HG02840 (cell line): ENCODE measurements at regions not wholly inside any gene's neighbourhood (a gene's known extent, or its start where the extent isn't known, plus 50 kb on each side); places are given as distances from the start of the nearest gene placed in this dataset.

Experiments used
- ATAC-seq: cut with Tn5 transposase; IDR thresholded peaks from one replicate; pipeline ENCODE4 v1.9.1; 2021; ENCODE audit warnings: mild to moderate bottlenecking, moderate library complexity, moderate number of reproducible peaks; ENCODE audit not compliant: unreplicated experiment, low FRiP score

DNA sequence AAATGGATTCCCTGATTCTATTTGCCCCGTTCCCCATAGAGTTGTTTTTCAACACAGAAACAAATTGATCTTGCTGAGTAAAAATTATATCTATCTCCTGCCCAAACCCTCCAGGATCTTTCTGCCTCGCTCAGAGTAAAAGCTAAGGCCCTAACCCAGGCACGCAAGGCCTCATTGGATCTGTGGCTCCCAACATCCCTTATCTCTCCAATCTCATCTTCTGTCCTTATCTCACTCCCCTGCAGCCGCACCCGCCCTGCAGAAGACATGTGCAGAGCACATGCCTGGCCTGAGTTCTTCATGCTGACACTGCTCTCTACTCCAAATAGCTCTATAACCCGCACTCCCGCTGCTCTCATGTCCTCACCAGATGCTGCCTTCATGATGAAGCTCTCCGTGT lies 543.8 kb upstream of the ZFP42 start:
- no peak for ATAC-seq

DNA sequence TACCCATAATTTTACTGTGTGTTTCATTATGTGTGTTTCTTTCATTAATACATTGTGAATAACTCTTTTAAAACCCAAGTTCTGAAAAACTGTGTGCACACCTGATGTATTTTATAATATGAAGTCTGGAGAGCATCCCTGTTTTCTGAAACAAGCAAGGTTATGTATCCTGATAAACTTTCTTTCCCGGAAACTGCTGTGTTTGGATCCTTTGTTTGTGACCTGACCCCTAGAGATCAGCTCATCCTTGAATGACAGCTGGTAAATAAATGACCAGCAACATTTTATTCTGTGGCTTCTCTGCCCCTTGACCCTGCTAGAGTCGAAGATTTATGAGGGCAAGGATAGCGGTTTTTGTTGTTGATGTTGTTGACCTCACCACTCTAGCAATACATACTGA lies 535.6 kb upstream of the ZFP42 start:
- ATAC-seq, result no peak

DNA sequence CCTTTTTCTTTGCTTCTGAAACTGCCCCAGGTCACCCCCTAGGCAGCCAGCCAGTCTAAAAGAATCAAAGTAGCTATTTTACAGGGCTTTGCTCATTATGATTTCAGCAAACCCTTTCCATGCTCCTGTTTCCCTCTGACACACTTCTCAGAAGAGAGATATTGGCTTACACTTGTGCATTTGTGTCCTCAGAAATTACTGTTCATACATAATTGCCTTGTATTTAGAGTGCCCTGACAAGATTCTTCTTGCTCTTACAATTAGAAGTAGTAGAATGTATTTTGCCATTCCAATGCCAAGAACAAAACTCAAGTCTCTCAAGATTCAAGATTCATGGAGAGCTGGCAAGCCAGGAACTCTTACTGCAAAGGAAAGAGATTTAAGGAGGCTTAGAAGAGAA lies 531.0 kb upstream of the ZFP42 start:
- ATAC-seq, result no peak

DNA sequence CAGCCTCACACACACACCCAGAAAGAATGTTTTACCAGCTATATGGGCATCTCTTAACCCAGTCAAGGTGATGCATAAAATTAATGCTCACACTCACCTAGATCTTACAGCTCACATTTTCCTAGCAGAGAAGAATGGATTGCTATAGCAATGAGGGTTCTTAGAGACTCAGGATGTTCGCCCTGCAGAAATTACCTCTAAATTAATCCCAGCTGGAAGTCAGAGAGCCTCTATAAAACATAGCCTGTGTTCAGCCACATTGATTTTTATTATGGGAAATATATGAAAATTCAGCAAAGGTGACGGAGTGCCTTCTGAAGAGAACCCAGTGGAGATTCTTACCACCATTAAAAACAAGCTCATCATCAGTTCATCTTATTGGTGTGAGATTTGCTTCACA lies 528.3 kb upstream of the ZFP42 start:
- ATAC-seq, result no peak

DNA sequence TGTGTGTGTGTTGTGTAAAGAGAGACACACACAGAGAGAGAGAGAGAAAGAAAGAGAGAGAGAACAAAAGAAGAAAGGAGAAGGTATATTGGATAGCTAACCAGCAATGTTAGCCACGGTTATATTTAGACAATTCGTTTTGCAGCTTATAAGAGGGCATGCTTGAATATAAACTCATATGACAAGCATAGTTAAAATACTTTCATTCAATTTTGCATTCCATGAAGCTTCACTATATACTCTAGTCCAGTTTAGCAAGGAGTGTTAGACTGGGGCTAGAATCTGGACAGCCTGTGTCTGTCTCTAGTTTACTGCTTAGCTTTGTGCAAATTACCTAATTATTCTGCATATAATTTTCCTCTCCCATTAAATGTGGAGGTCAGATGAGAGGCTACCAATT lies 525.9 kb upstream of the ZFP42 start:
- ATAC-seq, result no peak

DNA sequence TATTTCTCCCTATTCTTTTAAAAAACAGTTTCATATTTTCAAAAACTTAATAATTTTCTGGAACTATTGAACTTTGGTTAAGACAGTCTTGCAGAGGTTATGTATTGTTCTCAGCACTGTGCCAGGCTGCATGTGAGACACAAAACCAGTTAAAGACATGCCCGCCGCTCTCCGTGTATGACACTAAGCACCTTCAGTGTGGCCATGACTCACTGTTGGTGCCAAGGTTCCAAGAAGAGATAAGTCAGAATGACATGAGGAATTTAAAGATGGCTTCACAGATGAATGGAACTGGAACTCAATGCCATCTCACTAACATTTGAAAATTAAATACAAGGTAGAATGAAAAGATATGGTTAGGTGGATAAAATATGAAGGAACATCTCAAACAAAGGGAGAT lies 525.5 kb upstream of the ZFP42 start:
- ATAC-seq, result no peak

DNA sequence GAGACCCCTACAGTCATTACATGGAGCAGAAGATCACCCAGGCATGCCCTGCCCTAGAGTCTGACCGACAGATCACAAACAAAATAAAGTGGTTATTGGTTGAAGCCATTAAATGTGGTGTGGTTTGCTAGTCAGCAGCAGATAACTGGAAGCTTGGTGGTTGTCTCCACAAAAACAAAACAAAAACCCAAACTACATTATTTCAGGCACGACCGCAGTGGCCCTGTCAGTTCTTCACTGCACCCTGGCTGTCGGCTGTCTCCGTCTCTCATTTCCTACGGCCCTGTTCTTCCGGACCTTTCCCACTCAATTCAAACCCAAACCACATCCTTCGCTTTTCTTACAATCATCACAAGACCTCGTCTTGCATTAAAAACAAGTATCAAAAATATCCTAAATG lies 521.3 kb upstream of the ZFP42 start:
- no peak for ATAC-seq

DNA sequence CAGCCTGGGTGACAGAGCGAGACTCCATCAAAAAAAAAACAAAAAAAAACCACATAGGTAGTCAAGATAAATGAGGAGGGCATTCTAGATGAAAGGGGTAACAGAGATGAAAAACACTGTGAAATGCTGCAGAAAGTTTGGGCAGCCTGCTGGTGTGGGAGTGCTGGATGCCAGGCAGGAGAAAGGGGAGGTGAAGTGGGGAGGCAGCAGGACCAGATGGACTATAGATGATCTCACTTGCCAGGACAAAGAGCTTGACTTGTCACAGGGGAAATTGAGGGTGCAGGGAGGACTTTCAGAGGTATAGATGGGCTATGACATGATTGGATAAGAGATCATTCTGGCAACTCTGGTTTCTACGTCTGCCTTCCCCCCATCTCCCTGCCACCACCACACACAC lies 519.7 kb upstream of the ZFP42 start:
- ATAC-seq, result no peak

DNA sequence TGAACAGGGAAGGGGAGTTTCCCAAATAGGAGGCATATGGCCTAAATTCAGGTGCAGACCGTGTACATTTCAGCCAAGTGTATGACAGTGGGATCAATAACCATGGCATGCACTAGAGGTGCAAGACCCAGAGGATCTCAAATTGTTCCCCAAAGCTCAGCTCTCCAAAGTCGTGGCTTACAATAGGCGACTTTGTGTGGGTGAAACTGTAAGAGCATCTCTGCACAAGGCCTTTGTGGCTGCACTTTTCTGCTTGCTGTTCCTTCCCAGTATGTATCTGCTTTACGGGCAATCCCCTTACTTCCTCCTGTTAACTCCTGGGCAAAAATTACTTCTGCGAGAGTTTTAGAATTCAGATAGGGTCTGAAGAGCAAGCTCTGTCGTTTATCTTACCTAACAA lies 518.3 kb upstream of the ZFP42 start:
- ATAC-seq, result no peak

DNA sequence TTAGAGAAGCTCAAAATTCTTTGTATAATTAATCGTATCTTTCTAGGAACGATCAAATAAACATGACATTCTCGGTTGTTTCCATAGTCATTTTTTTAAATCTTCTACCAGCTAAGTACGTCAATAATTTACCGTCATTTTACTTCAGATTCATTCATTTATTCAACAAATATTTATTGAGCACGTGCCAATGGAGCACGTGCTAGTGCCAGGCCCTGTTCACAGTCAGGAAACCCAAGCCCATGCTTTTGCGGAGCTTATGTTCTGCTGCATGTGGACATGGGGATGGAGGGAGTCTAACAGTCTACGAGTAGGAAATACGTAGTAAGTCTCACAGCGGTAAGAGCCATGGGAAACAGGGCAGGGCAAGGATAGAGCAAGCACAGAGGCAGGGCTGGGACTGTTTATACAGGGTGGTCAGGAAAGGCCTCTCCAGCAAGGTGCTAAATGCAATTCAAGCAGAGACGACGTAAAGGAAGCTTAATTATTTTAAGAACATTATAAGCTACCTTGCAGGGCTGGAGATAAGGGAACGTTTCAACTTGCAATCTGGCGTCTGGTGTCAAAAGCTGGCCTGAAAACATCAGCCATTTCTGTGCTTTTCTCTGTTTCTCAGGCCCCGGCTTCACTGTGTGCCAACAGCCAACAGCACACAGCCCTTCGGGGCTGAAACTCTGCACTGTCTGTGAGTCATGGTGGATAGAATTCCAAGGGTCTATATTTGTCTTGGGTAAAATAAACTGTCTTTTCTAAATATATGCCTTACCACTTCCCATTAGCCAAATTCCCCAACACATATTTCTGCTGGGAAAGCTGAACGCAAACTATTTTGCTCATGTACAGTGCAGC lies 517.1 kb upstream of the ZFP42 start:
- ATAC-seq, result no peak

DNA sequence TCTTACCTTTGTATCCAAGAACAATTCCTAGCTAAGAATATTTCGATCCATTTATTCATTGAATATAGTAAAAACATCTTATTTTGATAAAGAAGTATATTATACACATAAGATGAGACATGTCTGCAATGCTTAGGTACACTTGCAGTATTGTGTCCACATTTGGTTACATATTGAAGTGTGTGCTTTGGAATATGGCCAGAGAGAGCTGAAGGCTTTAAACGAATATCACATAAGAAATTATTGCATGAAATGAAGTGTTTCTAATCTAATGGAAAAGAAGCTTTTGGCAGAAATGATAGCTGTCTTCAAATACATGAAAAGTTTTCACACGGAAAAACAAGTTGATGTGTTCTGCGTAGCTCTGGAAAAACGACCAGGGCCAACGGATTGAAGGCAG lies 516.1 kb upstream of the ZFP42 start:
- ATAC-seq, result no peak

DNA sequence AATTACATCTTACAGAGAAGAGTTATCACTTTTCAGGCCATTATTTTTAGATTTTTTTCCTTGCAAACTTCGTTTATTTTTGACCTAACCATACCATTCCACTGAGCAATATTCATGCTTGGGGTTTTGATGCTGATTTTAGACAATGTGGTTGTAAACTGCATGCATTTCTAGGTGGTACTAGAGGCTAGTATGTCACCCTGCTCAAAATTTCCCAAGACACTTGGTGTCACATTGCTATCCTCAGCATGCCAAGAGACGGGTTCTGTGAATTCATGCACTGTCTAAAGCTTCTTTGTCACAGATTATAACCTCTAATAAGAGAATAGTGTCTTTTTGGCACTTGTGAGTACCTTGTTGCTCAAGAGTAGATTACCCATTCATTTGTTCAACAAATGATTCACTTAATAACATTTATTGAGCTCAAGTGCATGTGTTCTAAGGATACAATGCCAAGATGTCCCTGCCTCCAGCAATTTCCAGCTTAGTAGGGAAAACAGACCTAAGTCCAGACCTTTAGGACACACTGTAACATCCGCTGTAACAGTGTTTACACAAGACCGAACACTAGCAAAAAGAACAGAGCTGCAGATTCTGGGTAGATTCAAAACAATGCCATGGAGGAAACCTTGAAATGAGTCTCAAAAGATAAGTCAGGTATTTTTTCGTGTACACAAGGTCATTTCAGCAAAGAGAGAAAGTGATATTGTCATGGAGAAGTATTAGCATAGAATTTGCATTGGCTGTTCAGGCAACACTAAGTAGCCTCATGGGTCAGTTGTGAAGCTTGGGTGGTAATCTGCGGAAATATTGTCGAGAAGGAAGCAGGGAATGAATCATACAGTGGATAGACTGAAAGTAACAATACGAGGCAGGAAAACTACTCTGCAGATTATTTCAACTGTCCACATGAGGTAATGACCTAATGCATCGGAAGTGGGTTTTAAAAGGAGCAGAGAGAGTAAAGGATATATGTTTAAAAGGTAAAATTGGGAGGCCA lies 515.1 kb upstream of the ZFP42 start:
- no peak for ATAC-seq

DNA sequence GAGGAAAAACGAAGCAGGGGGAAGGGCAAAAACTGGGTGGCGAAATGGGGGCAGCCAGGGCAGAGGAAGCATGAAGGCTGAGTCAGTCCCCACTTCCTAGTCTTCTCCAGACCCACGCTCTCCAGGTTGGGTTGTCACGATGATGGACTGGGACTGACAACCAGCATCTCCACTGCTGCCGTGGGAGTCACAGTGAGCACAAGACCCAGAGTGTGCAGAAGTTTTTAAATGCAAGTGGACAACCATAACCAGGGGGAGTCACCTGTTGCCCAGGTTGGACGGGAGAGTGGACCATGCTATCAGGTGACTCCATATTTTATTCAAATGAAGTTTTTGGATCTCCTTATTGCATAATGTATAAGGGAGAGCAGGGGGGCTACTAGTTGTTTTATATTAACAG lies 511.4 kb upstream of the ZFP42 start:
- no peak for ATAC-seq

DNA sequence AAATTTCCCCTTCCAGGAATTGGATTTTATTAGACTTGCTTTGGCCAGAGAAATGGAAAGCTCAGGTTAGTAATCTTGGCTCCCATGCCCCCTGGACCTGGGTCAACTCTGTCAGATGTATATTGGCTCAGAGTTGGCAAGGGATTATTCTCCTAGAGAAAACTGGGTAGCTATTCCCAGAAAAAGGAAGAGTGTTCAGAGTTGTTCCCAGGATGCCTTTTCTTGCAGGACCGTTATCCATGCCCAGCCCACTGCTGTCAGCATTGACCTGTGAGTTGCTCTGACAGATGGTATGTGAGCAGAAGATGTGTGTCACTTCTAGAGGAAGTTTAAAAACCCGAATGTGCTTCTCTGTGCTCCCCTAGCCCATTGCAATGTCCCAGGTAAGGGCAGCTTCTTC lies 509.9 kb upstream of the ZFP42 start:
- ATAC-seq, result no peak

DNA sequence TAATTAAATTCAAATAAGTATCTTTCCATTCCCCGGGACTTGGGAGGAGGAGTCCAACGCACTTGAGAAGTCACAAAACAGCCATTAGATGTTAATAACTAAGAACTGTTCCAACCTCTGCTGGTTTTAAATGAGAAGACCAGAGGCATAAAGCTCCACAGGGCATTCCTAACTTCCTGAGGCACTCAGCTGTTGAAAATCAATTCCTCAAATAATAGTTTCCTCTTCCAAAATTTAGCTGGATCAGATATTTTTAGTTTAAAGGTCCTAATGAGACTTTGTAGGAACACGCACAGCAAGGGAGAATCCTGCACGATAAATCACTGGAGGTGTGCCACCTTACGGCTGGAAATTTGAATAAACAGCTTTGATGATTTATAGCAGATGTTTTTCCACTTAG lies 504.3 kb upstream of the ZFP42 start:
- no peak for ATAC-seq

DNA sequence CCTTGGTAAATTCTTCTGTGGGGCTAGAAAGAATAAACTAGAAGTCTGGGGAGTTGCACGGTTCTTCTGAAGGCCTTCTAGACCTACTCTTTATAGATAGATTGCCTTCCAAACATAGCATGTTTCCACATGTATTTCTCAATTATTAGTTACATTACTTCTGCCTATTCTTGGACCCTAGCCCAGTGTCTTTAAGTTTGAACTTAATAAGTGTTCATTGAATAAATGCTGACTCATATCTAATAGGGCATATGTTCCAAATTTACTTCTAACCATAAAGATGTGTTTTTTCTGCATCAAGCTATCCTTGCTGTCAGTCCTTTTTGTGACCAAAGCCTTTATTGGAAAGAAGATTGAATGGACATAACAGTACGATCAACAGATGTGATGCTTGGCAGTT lies 503.6 kb upstream of the ZFP42 start:
- no peak for ATAC-seq

DNA sequence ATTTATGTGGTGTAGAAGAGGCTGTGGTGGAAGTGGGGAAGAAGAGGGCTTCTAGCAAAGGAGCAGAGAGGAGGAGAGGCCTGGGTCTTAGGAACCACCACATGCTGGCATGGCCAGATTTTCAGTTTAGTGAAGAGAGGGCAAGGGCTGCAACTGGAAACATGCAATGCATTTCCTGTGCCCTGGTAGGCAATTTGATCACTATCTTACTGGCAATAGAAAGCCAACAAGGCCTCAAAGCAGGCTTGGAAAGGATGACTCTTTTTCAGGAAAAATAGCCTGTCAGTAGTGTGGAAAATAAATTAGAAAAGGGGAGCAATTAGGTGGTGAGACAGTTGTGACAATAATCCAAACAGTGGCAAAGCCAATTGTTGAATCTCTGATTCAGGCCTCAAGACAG lies 501.9 kb upstream of the ZFP42 start:
- ATAC-seq, result no peak

DNA sequence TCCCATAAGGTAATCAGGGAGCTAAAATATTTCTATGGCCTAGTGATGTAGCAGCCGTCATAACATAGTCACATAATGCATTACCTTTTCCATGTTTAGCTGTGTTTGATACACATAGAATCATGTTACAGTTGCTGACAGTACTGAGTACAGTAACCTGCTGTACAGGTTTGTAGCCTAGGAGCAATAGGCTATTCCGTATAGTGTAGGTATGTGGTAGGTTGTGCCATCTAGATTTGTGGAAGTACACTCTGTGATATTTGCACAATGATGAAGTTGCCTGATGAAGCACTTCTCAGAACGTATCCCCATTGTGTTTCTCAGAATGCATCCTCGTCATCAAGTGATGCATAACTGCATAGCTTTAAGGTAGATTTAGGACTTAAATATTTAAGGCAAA lies 495.6 kb upstream of the ZFP42 start:
- ATAC-seq, result no peak

DNA sequence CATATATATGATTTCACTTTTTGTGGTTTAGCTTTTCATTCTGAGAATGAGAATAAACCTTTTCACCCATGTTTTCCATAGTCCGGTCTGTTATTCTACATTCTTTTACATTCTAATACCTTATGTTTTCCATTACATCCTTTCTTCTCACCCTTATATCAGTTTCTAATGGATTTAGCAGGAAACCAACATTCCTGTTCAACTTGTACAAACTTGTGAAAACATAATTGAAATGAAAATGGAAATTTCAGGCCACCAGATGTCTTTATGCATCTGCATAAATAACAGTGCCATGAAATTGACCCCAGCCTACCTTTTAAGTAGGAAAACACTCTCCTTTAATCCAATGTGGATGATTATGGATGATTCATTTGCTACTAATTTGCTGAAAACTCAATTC lies 494.8 kb upstream of the ZFP42 start:
- no peak for ATAC-seq

DNA sequence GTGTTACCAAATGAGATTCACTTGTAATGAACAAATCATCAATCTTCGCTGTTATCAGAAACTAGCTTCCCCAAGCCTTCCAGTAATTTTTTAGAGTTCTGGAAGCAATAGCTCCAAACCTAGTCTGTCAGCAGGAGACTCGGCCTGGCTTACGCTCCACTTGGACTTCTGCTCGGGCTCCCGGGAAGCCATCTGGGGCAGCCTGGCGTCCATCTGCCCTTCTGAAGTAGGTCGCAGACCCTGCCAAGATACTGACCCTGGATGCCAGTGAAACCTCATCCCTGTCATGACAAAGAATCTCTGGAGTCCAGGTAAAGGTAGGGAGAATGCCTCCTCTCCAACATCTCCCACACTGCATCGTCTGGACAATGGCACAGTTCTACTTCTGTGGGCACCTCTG lies 493.8 kb upstream of the ZFP42 start:
- ATAC-seq, result no peak

DNA sequence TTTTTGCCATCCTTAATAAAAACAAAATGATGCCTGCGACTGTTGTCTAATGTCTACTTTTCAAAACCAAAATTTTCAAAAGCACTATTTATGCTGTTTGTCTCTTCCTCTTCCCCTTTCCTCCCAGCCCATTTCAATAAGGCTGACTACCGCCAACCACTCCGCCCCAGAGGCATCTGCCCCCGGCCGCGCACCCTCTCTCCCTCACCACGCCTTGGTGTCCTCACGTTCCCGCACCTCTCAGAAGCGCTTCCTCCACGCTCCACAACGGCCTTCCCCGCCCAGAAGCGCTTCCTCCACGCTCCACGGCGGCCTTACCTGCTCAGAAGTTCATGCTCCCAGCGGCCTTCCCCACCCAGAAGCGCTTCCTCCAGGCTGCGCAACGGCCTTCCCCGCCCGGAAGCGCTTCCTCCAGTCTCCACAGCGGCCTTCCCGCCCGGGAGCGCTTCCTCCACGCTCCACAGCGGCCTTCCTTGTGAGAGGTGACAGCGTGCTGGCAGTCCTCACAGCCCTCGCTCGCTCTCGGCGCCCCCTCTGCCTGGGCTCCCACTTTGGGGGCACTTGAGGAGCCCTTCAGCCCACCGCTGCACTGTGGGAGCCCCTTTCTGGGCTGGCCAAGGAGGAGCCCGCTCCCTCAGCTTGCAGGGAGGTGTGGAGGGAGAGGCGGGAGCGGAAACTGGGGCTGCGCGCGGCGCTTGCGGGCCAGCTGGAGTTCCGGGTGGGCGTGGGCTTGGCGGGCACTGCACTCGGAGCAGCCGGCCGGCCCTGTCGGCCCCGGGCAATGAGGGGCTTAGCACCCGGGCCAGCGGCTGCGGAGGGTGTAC lies 490.4 kb upstream of the ZFP42 start:
- no peak for ATAC-seq
